Erythroblast (primary cell): ENCODE measurements at regions not wholly inside any gene's neighbourhood (a gene's known extent, or its start where the extent isn't known, plus 50 kb on each side); places are given as distances from the start of the nearest gene placed in this dataset.

ENCODE experiments used
- GATA1 ChIP-seq: IDR thresholded peaks from 2 replicates; pipeline ENCODE4 v1.6.1; 2011; ENCODE audit warnings: low read depth, mild to moderate bottlenecking, control low read depth, low read length, moderate library complexity
- POLR2A ChIP-seq: IDR thresholded peaks from 2 replicates; pipeline ENCODE4 v1.6.1; 2011; ENCODE audit warnings: mild to moderate bottlenecking, low read length

DNA sequence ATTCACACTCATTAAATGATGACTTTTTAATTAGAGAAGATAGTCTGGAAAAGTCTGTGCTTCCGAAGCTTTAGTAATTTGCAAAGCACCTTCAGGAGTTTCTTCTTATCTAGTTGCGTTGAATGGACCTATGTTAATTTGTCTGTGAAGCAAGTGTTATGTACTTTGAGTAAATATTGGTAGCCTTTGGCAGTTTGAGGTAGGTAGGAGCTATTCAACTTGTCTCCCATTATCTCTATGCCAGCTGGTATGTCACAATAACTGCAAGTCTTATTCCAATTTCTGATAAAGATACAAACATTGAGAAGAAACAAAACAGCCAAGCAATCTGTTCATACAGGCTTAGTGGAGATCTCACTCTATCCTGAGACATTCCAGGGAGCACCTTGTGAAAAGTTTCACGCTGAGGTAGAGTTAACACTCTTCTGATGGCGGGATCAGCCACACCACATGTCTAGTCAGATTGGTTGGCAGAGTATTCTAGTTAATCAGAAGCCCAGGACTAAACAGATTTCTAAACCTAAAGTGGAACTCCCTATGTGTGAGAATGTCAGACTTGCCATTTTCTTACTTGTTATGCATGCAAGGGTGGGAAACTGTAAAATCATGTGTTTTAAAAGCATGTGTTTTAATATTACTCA lies 219.8 kb upstream of the MANEA start:
- TF ChIP-seq POLR2A (no peak), GATA1 (no peak)
